GM12878 (cell line): ENCODE measurements at regions not wholly inside any gene's neighbourhood (a gene's known extent, or its start where the extent isn't known, plus 50 kb on each side); places are given as distances from the start of the nearest gene placed in this dataset.

Experiments
- CEBPB ChIP-seq, 2 experiments: fragments of 150-350 bp in 1 of 2; IDR thresholded peaks; 2 replicates each; pipeline ENCODE4 v1.6.1; 2012 to 2014; ENCODE audit warnings: low read depth in 2 of 2, low read length in 2 of 2, borderline replicate concordance in 1 of 2, inconsistent platforms in 1 of 2
- NR2C2 ChIP-seq: IDR thresholded peaks from 2 replicates; pipeline ENCODE4 v1.6.1; 2011; ENCODE audit warnings: borderline replicate concordance, low read depth; ENCODE audit not compliant: control insufficient read depth, insufficient read length
- PAX5 ChIP-seq: IDR thresholded peaks from 2 replicates; pipeline ENCODE4 v1.6.1; 2011; ENCODE audit warnings: low read depth, low read length, borderline replicate concordance

- TF ChIP-seq CEBPB (IDR thresholded peaks at IDR 0.05; ENCODE audit: borderline replicate concordance in 1 of 2, low read depth in 2 of 2, low read length in 2 of 2) (no peak), NR2C2 (no peak), PAX5 (no peak)
These were observed 207.7 kb upstream of the LRRC4C start for GRCh38 chr11:41666951-41667653.
